GM04504 (cell line): ENCODE measurements at regions not wholly inside any gene's neighbourhood (a gene's known extent, or its start where the extent isn't known, plus 50 kb on each side); places are given as distances from the start of the nearest gene placed in this dataset.

Experiments used
- DNase-seq: peaks from one replicate; pipeline ENCODE4 v3.0.0-alpha.2; 2012; ENCODE audit warnings: low read depth

DNA sequence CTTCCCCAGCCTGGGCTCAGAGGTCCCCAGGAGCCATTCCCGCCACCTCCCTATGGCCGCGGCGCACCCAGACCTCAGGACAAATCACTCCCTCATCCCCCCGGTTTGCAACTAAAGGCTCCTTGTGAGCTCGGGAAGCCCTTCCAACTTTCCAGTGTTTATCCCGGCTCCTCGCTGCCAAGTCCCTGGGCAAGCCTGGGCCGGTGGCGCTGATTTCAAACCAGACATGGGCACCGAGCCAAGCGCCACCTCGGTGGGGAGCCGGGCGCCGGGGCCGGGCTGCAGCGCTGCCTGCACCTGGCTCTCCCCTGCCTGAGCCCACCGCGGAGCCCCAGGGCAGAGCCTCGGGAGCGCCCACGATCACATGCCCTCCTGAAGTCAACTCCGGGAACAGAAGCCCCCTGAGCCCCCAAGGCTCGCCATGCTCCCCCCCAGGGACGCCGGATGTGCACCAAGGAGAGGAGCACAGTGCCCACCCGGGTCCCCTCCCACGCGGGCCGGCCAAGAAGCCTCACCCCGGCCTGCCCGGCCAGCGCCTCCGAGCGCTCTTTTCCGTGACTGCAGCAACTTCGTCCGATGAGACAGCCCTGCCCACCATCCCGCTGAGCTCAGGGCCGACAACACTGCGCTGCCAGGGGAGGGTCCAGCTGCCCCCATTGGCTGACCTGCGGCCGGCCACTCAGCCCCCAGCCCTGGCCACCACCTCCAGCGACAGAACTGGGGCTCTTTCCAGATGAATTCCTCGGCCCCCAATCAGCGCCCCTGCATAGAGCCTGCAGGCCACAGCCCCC is 50.0 kb downstream of the NCOR2 start:
- DNase-seq, result no peak

- no peak for DNase-seq
These were observed 50.6 kb downstream of the NCOR2 start for GRCh38 chr12:124516850-124517249.

- DNase-seq, result no peak
These were observed 51.4 kb downstream of the NCOR2 start for GRCh38 chr12:124515981-124516380.

DNA sequence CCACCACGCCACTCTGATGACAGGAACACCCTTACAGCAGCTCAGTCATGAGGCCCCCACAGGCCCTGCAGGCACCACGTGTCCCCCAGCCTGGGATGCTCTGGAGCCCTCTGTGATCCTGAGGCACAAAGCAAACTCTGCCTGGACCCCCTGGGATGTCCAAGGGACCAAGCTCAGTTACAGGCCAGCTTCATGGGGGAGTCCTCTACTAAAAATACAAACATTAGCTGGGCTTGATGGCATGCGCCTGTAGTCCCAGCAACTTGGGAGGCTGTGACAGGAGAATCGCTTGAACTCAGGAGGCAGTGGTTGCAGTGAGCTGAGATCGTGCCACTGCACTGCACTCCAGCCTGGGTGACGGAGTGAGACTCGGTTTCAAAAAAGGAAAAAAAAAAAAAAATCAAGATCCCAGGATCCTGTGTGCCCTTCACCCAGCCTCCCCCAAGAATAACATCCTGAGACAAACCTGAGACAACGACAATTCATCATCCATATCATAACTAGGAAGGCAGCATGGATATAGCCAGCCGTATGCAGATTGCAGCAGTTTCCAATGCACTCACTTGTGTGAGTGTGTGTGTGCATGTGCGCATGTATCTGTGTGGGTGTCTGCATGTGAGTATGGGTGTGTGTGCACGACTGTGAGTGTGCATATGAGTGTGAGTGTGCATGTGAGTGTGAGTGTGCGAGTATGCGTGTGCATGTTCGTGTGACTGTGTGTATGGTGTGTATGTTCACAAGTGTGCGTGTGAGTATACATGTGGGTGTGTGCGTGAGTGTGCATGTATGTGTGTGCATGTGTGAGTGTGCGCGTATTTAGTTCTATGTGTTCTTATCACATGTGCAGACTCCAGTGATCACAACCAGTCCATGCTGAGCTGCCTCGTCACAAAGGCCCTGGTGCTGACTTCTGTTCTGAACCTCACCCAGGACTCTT is 52.1 kb downstream of the NCOR2 start:
- DNase-seq, result no peak

DNA sequence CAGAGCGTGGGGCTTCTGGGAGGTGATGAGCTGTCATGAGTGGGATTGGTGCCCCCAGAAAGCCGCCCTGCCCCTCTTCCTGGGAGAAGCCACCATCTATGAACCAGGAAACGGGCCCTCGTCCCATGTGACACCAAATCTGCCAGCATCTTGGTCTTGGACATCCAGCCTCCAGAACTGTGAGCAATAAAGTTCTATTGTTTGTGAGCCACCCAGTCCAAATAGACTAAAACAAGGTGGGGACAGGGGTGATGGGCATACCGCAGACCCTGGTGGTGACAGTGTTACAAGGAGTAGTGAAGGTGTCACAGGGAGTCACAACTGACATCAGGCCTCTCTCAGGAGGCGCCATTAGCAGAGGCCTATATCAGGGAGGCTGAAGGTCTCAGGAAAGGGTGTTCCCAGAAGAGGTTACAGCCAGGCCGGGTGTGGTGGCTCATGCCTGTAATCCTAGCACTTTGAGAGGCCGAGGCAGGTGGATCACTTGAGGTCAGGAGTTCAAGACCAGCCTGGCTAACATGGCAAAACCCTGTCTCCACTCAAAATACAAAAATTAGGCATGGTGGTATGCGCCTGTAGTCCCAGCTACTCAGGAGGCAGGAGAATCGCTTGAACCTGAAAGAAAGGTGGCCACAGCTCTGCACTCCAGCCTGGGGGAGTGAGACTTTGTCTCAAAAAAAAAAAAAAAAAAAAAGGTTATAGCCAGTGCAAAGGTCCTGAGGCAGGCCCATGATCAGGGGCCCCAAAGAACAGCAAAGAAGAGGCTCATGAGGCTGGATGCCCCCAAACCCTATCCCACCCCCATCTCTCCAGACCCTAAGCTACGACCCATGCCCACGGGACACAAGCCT is 53.0 kb downstream of the NCOR2 start:
- DNase-seq, result no peak

GRCh38 chr12:124513297-124513867 is 54.0 kb downstream of the NCOR2 start:
- no peak for DNase-seq

- peak; percentile 89 for DNase-seq
These were observed 54.6 kb downstream of the NCOR2 start for GRCh38 chr12:124512667-124513296.

DNA sequence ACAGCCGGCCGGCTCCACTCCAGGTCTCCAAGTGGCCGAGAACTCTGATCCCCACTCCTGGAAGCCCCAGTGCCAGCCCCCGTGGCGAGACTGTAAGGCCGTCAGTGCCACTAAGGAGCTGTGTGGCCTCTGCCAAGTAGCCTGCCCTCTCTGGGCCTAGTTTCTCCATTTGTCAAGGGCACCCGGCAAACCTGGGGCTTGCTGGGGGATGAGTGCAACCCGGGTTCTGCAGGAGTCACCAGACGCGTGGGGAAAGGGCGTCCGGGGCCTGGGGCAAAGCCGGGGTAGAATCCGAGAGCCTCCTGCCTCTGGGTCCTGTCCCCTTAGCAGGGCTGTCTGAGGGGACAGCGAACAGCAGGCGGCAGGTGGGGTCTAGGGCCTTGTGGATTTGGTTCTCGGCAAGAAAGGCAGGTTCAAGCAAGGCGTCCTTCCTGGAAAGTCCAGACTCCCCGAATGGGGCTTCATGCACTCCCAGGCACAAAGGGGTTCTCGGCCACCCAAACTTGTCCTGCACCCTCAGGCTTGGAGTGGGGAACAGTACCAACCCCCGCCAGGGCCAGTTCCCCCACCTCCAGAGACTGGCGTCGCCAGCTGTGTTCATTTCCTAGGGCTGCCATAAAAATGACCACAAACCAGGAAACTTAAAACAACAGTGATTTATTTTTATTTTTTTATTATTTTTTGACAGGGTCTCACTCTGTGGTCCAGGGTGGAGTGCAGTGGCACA is 56.0 kb downstream of the NCOR2 start:
- no peak for DNase-seq

DNA sequence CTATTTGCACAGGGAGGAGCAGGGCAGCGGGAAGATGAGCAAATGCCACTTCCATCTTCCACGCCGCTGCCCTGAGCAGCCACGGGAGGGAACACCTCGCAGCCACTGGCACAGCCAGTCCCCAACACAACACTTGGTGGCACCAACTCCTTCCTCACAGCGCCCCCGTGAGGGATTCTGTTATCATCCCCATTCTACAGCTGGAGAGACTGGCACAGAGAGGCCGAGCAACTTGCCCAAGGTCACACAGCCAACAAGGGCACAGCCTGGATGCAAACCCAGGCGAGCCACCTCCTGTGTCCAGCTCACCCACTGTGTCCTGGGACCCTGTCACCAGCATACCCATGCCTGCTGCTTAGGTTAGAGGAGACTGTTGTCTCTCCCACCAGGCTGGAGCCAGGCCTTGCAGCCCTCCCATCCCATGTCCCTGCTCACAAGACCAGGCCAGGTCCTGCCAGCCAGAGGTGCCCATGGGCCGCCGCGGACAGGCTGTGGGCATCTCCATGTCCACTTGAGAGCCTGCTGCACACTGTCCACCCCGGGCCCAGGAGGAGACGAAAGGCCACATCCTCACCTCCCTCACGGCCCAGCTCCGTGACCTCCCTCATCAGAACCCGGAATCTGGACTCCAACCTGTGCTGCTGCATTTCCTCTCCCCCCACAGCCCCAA is 57.0 kb downstream of the NCOR2 start:
- no peak for DNase-seq

GRCh38 chr12:124509676-124510300 is 57.6 kb downstream of the NCOR2 start:
- no peak for DNase-seq

- no peak for DNase-seq
These were observed 58.1 kb downstream of the NCOR2 start for GRCh38 chr12:124509300-124509675.

- no peak for DNase-seq
These were observed 58.9 kb downstream of the NCOR2 start for GRCh38 chr12:124508381-124509079.

DNA sequence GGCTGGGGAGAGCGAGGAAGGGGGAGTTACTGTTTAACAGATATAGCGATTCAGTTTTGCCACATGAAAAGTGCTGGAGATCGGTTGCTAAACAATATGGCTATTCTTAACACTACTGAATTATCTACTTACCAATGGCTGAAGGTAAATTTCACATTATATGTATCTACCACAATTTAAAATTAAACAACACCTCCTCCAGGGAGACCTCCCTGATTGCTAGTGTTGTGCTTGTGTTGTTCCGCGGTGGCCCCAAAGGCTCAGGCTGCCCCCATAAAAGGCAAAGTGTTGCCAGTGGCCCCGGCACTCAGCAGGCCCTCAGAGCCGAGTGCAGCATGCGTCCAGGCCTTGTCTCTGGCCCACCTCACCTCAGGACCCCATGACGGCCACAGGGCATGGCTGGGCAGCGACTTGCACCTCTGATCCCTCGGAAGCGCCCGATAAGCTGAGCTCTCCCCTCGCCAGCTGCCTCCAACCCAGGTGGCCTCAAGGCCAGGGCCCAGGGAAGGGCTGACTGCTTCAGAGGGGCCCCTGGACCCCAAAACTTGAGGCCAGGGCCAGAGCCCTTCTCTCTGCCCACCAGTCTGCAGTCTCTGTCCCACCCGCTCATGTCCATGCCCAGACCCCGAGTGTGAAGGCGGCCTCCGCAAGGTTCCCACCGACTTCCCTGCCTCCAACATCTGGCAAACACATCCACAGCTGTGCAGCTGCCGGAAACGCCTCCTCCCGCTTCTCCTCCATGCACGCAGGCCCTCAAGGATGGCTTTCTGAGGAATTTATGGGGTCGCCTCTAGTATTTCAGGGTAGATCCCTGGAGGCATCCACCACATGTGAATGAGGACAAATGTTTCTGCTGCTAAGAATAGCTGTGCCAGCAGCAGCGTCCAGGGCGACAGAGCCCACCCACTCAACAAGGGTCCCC is 60.0 kb downstream of the NCOR2 start:
- no peak for DNase-seq

DNA sequence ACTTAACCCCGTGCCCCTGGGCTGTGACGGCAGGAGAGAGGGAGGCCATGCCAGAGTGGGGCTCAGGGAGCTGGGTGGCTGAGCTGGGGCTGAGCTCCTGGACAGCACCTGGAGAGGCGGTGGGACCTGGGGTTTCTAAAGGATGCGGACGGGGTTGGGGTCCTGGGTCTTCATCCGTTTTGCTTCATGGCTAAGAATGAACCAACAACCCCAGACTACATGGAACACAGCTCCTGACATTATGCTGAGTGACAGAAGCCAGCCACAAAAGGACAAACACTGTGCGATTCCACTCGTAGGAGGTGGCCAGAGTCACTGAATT is 60.6 kb downstream of the NCOR2 start:
- DNase-seq, result no peak

DNA sequence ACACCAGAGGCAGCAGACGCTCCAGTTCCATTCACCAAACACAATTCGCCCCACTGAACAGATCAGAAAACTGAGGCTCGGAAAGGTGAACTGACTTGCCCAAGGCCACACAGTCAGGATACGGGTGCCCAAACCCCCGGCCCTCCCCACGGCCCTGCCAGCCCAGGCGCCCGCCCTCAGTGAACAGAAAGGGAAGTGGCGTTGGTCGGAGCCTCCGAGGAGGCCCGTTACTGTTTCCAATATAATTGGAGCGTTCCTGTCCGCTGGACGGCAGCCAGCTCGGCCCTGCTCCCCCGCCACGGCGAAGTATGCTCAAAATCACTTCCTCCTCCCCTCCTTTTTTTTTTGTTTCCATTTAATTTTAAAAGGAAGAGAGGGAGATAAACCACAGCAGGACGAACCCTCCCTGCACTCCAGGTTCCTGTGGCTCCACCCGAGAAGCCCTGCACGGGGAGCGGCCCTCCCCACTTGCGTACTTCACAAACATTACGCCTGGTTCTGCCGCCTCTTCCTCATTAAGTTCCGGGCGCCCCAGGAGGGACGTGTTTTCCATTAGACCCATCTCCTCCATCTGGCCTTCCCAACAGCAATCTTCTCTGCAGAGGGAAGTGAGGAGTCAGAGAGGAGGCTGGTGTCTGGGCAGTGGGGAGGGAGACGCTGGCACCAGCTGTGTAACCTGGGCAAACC is 61.1 kb downstream of the NCOR2 start:
- no peak for DNase-seq

GRCh38 chr12:124505001-124505818 is 62.2 kb downstream of the NCOR2 start:
- DNase-seq, result no peak
